ENCODE measurements at regions not wholly inside any gene's neighbourhood (a gene's known extent, or its start where the extent isn't known, plus 50 kb on each side); places are given as distances from the start of the nearest gene placed in this dataset.

DNA sequence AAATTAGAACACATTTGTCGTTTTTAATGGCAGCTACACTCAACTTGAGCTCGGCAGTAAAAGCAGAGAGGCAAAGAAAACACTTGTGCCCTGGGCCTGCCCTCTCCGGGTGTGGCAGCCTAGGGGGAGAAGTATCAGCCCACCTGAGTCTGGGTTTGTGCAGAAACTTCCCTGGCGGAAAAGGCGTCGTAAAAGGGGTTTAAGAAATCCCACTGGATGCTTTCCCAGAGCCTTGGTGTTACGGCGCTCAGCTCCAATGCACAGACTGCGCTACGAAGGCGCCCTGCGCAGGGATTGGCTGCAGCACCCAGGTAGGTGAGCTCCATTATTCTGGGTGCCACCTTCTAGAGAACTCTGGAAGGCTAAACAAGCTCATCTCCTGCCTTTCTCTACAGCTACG is 461.5 kb upstream of the NR2F2 start:
- TF ChIP-seq EZH2 (IDR thresholded peaks at IDR 0.05; ENCODE audit: insufficient read depth, poor library complexity, severe bottlenecking): no peak
- no peak for TF ChIP-seq EZH2phosphoT487 (IDR thresholded peaks at IDR 0.05; ENCODE audit: insufficient read depth, low read depth)

Measured in GM23248 (cell line).